ENCODE measurements at regions not wholly inside any gene's neighbourhood (a gene's known extent, or its start where the extent isn't known, plus 50 kb on each side); places are given as distances from the start of the nearest gene placed in this dataset.
A peak's percentile ranks its signal among the peaks of the same experiment; 100 is the strongest.

DNA sequence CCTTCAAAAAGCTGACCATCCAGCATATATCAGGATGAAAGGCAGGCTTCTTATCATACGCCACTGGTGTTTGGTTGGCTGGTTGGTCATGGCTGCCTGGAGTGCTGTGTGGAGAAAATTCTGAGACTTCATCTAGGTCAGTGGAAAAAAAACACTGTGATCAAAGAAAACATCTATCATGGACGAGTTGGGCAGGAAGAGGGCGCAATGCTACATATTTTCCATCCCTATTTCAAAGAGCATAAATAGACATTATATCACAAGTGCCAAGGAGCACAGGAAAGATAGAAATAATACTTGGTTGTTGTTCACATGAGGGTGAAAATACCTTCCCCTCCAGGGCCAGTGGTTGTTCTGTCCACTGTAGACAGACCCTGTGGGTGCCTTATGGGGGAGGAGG, 128.4 kb upstream of the PLPP4 start:
- 56% methylated on average over 3 of the region's 3 CpGs for WGBS (ENCODE audit: low lambda C conversion rate)
- no peak for DNase-seq
- Histone ChIP-seq H3K36me3 (replicated peaks in 1 of 2; ENCODE audit: control insufficient read depth in 1 of 2, insufficient read depth in 2 of 2, low read length in 1 of 2) (no peaks in the 10 kb centered on the region), H3K4me2 (no peak overlapping the region), H3K9me3 (no peaks in the 10 kb centered on the region), H4K20me1 (ENCODE audit: insufficient read depth) (no peaks in the 10 kb centered on the region), H3F3A (replicated peaks; ENCODE audit: insufficient read depth) (no peaks in the 10 kb centered on the region), H2AFZ (ENCODE audit: low read depth) (0 out of 2 replicates have a peak overlapping the region, but pooled peaks have one; percentile 27), H3K27me3 (ENCODE audit: insufficient read depth) (no peaks in the 10 kb centered on the region), H3K79me2 (ENCODE audit: insufficient read depth) (no peaks in the 10 kb centered on the region), H3K4me1 (ENCODE audit: control insufficient read depth in 1 of 2, insufficient read depth in 2 of 2, low read depth in 1 of 2, low read length in 1 of 2) (no peaks in the 10 kb centered on the region), H3K4me3 (ENCODE audit: low read depth in 2 of 2, low read length in 1 of 2) (no peak overlapping the region), H3K9ac (no peak overlapping the region), H3K9me2 (no peaks in the 10 kb centered on the region), H3K27ac (ENCODE audit: low read depth in 2 of 2, low read length in 1 of 2) (no peak overlapping the region)
- TF ChIP-seq, protein P1, sequence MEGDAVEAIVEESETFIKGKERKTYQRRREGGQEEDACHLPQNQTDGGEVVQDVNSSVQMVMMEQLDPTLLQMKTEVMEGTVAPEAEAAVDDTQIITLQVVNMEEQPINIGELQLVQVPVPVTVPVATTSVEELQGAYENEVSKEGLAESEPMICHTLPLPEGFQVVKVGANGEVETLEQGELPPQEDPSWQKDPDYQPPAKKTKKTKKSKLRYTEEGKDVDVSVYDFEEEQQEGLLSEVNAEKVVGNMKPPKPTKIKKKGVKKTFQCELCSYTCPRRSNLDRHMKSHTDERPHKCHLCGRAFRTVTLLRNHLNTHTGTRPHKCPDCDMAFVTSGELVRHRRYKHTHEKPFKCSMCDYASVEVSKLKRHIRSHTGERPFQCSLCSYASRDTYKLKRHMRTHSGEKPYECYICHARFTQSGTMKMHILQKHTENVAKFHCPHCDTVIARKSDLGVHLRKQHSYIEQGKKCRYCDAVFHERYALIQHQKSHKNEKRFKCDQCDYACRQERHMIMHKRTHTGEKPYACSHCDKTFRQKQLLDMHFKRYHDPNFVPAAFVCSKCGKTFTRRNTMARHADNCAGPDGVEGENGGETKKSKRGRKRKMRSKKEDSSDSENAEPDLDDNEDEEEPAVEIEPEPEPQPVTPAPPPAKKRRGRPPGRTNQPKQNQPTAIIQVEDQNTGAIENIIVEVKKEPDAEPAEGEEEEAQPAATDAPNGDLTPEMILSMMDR (IDR thresholded peaks at IDR 0.05) = peak; percentile 49
- TF ChIP-seq MXI1 (IDR thresholded peaks at IDR 0.05; ENCODE audit: low read depth, low read length) (no peak), GABPA (IDR thresholded peaks at IDR 0.05; ENCODE audit: low read depth) (no peak), NFIC (IDR thresholded peaks at IDR 0.05; ENCODE audit: borderline replicate concordance) (no peak), SMC3 (IDR thresholded peaks at IDR 0.05; ENCODE audit: low read depth, low read length) (0 out of 2 replicates have a peak, but pooled peaks have one; percentile 29), RAD21 (IDR thresholded peaks at IDR 0.05; ENCODE audit: low read length) (peak; percentile 45)
- POLR2A ChIA-PET = no interaction called here
- CTCF ChIA-PET = interaction anchor here (1.4 kb wide), 1 partner anchor 9 kb away, joined by 6 read pairs; no protein-coding TSS in a partner anchor

DNA sequence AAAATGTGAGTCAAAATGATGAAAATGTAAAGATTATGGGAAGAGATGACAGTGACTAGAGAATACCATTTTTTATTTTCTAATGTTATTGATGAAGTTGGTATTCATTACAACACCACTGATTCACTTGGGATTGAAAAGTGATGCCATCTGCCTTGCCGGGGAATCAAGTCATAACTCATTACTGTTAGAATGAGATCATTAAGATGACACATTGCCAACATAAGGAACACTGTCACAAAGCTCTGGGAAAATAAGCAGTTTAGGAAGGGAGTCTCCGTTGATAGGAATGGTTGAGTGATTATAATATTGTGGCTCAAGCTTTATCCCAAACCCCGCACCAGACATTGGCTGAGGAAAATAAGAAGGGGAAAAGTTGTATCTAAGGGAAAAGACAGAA, 121.5 kb upstream of the PLPP4 start:
- no peak for TF ChIP-seq ELF1 (IDR thresholded peaks at IDR 0.05)
- 0 out of 2 replicates have a peak, but pooled peaks have one; percentile 23 for TF ChIP-seq TCF12 (IDR thresholded peaks at IDR 0.05)
- TF ChIP-seq, protein P2, sequence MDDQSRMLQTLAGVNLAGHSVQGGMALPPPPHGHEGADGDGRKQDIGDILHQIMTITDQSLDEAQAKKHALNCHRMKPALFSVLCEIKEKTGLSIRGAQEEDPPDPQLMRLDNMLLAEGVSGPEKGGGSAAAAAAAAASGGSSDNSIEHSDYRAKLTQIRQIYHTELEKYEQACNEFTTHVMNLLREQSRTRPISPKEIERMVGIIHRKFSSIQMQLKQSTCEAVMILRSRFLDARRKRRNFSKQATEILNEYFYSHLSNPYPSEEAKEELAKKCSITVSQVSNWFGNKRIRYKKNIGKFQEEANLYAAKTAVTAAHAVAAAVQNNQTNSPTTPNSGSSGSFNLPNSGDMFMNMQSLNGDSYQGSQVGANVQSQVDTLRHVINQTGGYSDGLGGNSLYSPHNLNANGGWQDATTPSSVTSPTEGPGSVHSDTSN (IDR thresholded peaks at IDR 0.05) = peak; percentile 66
- no peak for TF ChIP-seq SIN3A (IDR thresholded peaks at IDR 0.05; ENCODE audit: borderline replicate concordance, low read depth, low read length)
- TF ChIP-seq, protein P3, sequence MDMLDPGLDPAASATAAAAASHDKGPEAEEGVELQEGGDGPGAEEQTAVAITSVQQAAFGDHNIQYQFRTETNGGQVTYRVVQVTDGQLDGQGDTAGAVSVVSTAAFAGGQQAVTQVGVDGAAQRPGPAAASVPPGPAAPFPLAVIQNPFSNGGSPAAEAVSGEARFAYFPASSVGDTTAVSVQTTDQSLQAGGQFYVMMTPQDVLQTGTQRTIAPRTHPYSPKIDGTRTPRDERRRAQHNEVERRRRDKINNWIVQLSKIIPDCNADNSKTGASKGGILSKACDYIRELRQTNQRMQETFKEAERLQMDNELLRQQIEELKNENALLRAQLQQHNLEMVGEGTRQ (IDR thresholded peaks at IDR 0.05; ENCODE audit: borderline replicate concordance, low read depth, low read length) = no peak
- no peak for TF ChIP-seq YY1 (IDR thresholded peaks at IDR 0.05; ENCODE audit: low read depth)
- Histone ChIP-seq H3K36me3 (replicated peaks in 1 of 2; ENCODE audit: control insufficient read depth in 1 of 2, insufficient read depth in 2 of 2, low read length in 1 of 2) (no peaks in the 10 kb centered on the region), H2AFZ (ENCODE audit: low read depth) (no peak overlapping the region), H3K27me3 (ENCODE audit: insufficient read depth) (no peaks in the 10 kb centered on the region), H3K27ac (ENCODE audit: low read depth in 2 of 2, low read length in 1 of 2) (peak overlapping the region in 1 of 2 experiments; percentile 24; a peak in 1 of 4 replicates), H3K4me2 (no peak overlapping the region), H3K9me3 (no peaks in the 10 kb centered on the region), H4K20me1 (ENCODE audit: insufficient read depth) (no peaks in the 10 kb centered on the region), H3K4me3 (ENCODE audit: low read depth in 2 of 2, low read length in 1 of 2) (no peak overlapping the region), H3K9me2 (no peaks in the 10 kb centered on the region), H3K79me2 (ENCODE audit: insufficient read depth) (no peaks in the 10 kb centered on the region), H3F3A (replicated peaks; ENCODE audit: insufficient read depth) (no peaks in the 10 kb centered on the region), H3K4me1 (ENCODE audit: control insufficient read depth in 1 of 2, insufficient read depth in 2 of 2, low read depth in 1 of 2, low read length in 1 of 2) (no peaks in the 10 kb centered on the region; a peak in 1 of 4 replicates), H3K9ac (no peak overlapping the region)
- POLR2A ChIA-PET = no interaction called here
- WGBS (ENCODE audit: low lambda C conversion rate) = 56% methylated on average over 3 of the region's 3 CpGs
- DNase-seq = no peak
- CTCF ChIA-PET = interaction anchor here (1.1 kb wide), 1 partner anchor 114 kb away, joined by 3 read pairs; no protein-coding TSS in a partner anchor
